Esophagus squamous epithelium (tissue), 4 donors: ENCODE measurements at regions not wholly inside any gene's neighbourhood (a gene's known extent, or its start where the extent isn't known, plus 50 kb on each side); places are given as distances from the start of the nearest gene placed in this dataset.

ENCODE experiments used
- POLR2A ChIP-seq, 4 donors: fragments of 450-650 bp; IDR thresholded peaks; one replicate each; pipeline ENCODE4 v1.6.1; 2017; ENCODE audit warnings: antibody characterized with exemption in 4 of 4, mild to moderate bottlenecking in 4 of 4, moderate library complexity in 3 of 4
- TF ChIP-seq, protein P1 (sequence below), 6 experiments: fragments of 450-650 bp in 4 of 6; fragments of 200-600 bp in 2 of 6; sonication (generic) in 2 of 6; IDR thresholded peaks; one replicate each; pipeline ENCODE4 v1.5.1; 2016 to 2019; ENCODE audit warnings: antibody characterized with exemption in 6 of 6, mild to moderate bottlenecking in 4 of 6, moderate library complexity in 4 of 6

DNA sequence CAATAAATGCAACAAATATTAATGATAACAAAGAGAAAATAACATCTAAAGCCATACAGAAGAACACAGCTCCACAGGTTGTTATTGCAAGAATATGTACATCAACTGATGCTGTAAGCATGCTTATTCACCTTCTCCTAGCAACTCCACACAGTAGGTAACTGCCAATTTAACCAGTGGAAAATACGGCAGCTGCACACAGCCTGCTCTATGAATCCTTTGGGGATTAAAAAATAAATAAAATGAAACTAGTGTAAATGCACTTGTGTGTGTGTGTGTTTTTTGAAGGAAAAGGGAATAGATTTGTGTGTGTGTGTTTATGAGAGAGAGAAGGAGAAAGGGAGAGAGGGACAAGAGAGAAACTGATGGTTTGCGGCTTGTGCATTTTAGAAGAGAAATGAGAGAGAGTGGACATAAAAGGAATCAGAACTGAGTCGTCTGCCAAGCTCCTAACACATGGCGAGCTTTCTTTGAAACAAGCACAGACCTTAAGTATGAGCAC lies 96.2 kb upstream of the PDE1A start:
- TF ChIP-seq, protein P1, sequence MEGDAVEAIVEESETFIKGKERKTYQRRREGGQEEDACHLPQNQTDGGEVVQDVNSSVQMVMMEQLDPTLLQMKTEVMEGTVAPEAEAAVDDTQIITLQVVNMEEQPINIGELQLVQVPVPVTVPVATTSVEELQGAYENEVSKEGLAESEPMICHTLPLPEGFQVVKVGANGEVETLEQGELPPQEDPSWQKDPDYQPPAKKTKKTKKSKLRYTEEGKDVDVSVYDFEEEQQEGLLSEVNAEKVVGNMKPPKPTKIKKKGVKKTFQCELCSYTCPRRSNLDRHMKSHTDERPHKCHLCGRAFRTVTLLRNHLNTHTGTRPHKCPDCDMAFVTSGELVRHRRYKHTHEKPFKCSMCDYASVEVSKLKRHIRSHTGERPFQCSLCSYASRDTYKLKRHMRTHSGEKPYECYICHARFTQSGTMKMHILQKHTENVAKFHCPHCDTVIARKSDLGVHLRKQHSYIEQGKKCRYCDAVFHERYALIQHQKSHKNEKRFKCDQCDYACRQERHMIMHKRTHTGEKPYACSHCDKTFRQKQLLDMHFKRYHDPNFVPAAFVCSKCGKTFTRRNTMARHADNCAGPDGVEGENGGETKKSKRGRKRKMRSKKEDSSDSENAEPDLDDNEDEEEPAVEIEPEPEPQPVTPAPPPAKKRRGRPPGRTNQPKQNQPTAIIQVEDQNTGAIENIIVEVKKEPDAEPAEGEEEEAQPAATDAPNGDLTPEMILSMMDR (IDR thresholded peaks at IDR 0.05): no peak
- no peak for TF ChIP-seq POLR2A (IDR thresholded peaks at IDR 0.05)
